ENCODE measurements at regions not wholly inside any gene's neighbourhood (a gene's known extent, or its start where the extent isn't known, plus 50 kb on each side); places are given as distances from the start of the nearest gene placed in this dataset.

DNA sequence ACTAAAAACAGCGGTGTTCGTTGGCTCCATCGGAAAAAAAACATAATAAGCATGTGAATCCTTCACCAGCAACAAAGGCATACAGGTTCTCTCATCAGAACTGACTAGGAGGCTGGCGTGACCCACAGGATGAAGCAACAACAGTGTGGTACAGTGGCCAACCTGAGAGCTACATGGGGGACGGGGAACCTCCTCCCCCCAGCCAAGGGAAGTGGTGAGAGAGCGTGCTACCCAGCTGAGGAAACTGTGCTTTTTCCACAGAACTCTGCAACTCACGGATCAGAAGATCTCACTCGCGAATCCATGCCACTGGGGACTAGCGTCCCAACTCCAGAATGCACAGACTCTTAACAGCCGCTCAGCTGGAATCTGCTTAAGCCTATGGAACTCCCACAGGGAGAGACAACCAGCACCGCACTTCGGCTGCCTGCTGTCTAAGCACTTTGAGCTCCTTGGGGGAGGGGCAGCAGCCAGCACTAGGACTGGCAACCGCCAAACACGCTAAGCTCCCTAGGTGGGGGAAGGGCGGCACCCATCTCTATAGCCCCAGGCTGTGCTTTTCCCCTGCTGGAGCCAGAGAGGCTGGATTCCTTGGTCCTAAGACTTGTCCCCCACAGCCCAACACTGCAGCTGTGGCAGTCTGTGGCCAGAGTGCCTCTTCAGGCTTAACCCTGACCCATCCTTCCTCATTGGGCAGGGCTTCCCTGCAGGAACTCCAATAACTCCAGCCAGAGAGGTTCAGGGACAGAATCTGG is 538.3 kb upstream of the BTBD3 start:
- Histone ChIP-seq H3K9me3 (no peaks in the 10 kb centered on the region), H3K4me3 (ENCODE audit: low read depth in 2 of 2, low read length in 1 of 2) (no peak overlapping the region), H3K4me2 (no peak overlapping the region), H3K4me1 (ENCODE audit: control insufficient read depth in 1 of 2, insufficient read depth in 2 of 2, low read depth in 1 of 2, low read length in 1 of 2) (no peaks in the 10 kb centered on the region; a peak in 1 of 4 replicates), H3K27me3 (ENCODE audit: insufficient read depth) (no peaks in the 10 kb centered on the region), H3K27ac (ENCODE audit: low read depth in 2 of 2, low read length in 1 of 2) (no peak overlapping the region), H3K79me2 (ENCODE audit: insufficient read depth) (no peaks in the 10 kb centered on the region), H2AFZ (ENCODE audit: low read depth) (no peak overlapping the region), H3K36me3 (replicated peaks in 1 of 2; ENCODE audit: control insufficient read depth in 1 of 2, insufficient read depth in 2 of 2, low read length in 1 of 2) (no peaks in the 10 kb centered on the region), H3K9me2 (no peaks in the 10 kb centered on the region), H4K20me1 (ENCODE audit: insufficient read depth) (no peaks in the 10 kb centered on the region), H3K9ac (no peak overlapping the region), H3F3A (replicated peaks; ENCODE audit: insufficient read depth) (no peaks in the 10 kb centered on the region)
- 63% methylated on average over 16 of the region's 16 CpGs for WGBS (ENCODE audit: low lambda C conversion rate)
- CTCF ChIA-PET = interaction anchor here (1.3 kb wide), 1 partner anchor 9 kb away, joined by 3 read pairs; no protein-coding TSS in a partner anchor
- POLR2A ChIA-PET = no interaction called here
- no peak for DNase-seq
- TF ChIP-seq TEAD4 (IDR thresholded peaks at IDR 0.05; ENCODE audit: borderline replicate concordance, insufficient read depth) (no peak), MXI1 (IDR thresholded peaks at IDR 0.05; ENCODE audit: low read depth, low read length) (no peak), RXRA (IDR thresholded peaks at IDR 0.05; ENCODE audit: borderline replicate concordance, low read depth) (no peak), MEF2A (IDR thresholded peaks at IDR 0.05; ENCODE audit: borderline replicate concordance, low read depth) (no peak), RFX5 (IDR thresholded peaks at IDR 0.05; ENCODE audit: low read length) (no peak), TCF12 (IDR thresholded peaks at IDR 0.05) (no peak), EP300 (IDR thresholded peaks at IDR 0.05; ENCODE audit: borderline replicate concordance in 1 of 2, low read depth in 1 of 2, low read length in 1 of 2) (no peak), CHD2 (IDR thresholded peaks at IDR 0.05; ENCODE audit: low read length, partially characterized antibody) (no peak), RCOR1 (IDR thresholded peaks at IDR 0.05; ENCODE audit: low read length) (no peak), NRF1 (IDR thresholded peaks at IDR 0.05; ENCODE audit: low read depth, low read length) (no peak), EZH2phosphoT487 (IDR thresholded peaks at IDR 0.05; ENCODE audit: borderline replicate concordance, low read depth) (no peak), TAF1 (IDR thresholded peaks at IDR 0.05; ENCODE audit: borderline replicate concordance, low read depth, low read length) (no peak)
- TF ChIP-seq, protein P1, sequence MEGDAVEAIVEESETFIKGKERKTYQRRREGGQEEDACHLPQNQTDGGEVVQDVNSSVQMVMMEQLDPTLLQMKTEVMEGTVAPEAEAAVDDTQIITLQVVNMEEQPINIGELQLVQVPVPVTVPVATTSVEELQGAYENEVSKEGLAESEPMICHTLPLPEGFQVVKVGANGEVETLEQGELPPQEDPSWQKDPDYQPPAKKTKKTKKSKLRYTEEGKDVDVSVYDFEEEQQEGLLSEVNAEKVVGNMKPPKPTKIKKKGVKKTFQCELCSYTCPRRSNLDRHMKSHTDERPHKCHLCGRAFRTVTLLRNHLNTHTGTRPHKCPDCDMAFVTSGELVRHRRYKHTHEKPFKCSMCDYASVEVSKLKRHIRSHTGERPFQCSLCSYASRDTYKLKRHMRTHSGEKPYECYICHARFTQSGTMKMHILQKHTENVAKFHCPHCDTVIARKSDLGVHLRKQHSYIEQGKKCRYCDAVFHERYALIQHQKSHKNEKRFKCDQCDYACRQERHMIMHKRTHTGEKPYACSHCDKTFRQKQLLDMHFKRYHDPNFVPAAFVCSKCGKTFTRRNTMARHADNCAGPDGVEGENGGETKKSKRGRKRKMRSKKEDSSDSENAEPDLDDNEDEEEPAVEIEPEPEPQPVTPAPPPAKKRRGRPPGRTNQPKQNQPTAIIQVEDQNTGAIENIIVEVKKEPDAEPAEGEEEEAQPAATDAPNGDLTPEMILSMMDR (IDR thresholded peaks at IDR 0.05) = no peak

DNA sequence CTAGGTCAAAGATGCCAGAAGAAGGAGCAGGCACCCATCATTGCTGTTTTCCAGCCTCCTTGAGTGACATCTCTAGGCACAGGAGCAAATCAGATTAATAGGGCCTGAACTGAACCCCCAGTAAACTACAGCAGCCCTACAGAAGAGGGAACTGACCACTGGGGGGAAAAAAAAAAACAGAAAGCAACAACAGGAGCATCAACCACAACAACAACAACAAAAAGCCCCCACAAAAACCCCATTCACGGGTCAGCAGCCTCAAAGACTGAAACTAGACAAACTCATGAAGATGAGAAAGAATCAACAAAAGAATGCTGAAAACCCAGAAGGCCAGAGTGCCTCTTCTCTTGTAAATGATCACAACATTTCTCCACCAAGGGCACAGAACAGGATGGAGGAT is 537.4 kb upstream of the BTBD3 start:
- POLR2A ChIA-PET = no interaction called here
- H3K9me3 ChIP-seq = no peaks in the 10 kb centered on the region

More for the DNA sequence above, 537.4 kb upstream of the BTBD3 start:
- Histone ChIP-seq H3K9ac (no peak overlapping the region), H3K9me2 (no peaks in the 10 kb centered on the region), H3K36me3 (replicated peaks in 1 of 2; ENCODE audit: control insufficient read depth in 1 of 2, insufficient read depth in 2 of 2, low read length in 1 of 2) (no peaks in the 10 kb centered on the region), H3K79me2 (ENCODE audit: insufficient read depth) (no peaks in the 10 kb centered on the region), H2AFZ (ENCODE audit: low read depth) (no peak overlapping the region), H3F3A (replicated peaks; ENCODE audit: insufficient read depth) (no peaks in the 10 kb centered on the region), H3K27me3 (ENCODE audit: insufficient read depth) (no peaks in the 10 kb centered on the region), H3K4me3 (ENCODE audit: low read depth in 2 of 2, low read length in 1 of 2) (no peak overlapping the region), H3K4me1 (ENCODE audit: control insufficient read depth in 1 of 2, insufficient read depth in 2 of 2, low read depth in 1 of 2, low read length in 1 of 2) (no peaks in the 10 kb centered on the region; a peak in 1 of 4 replicates), H3K4me2 (no peak overlapping the region), H3K27ac (ENCODE audit: low read depth in 2 of 2, low read length in 1 of 2) (no peak overlapping the region), H4K20me1 (ENCODE audit: insufficient read depth) (no peaks in the 10 kb centered on the region)
- CTCF ChIA-PET = no interaction called here
- TF ChIP-seq, protein P2, sequence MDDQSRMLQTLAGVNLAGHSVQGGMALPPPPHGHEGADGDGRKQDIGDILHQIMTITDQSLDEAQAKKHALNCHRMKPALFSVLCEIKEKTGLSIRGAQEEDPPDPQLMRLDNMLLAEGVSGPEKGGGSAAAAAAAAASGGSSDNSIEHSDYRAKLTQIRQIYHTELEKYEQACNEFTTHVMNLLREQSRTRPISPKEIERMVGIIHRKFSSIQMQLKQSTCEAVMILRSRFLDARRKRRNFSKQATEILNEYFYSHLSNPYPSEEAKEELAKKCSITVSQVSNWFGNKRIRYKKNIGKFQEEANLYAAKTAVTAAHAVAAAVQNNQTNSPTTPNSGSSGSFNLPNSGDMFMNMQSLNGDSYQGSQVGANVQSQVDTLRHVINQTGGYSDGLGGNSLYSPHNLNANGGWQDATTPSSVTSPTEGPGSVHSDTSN (IDR thresholded peaks at IDR 0.05) = no peak
- no peak for TF ChIP-seq FOXJ3 (CRISPR knock-in tag; IDR thresholded peaks at IDR 0.05)
- no peak for DNase-seq
- 10% methylated on average over 1 of the region's 1 CpG for WGBS (ENCODE audit: low lambda C conversion rate)
